ENCODE measurements at regions not wholly inside any gene's neighbourhood (a gene's known extent, or its start where the extent isn't known, plus 50 kb on each side); places are given as distances from the start of the nearest gene placed in this dataset.

DNA sequence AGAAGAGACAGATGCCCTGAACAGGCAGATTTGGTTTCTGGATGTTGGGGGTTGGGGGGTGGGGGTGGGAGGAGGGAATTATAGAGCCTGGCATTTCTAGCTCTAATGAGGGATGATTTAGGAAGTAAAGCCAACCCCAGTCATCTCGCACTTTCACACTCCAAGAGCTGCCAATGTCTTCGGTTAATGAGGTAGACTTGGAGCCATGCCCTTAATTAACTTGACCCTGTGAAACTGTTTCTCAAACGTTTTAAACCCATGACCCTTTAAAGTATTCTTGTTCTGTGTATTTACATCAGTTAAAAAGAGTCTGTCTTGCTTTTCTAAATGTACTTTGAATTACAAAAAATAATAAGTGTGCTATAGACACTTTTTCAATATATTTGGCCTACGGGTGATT lies 466.9 kb downstream of the FAT4 start:
- TF ChIP-seq, protein P1, sequence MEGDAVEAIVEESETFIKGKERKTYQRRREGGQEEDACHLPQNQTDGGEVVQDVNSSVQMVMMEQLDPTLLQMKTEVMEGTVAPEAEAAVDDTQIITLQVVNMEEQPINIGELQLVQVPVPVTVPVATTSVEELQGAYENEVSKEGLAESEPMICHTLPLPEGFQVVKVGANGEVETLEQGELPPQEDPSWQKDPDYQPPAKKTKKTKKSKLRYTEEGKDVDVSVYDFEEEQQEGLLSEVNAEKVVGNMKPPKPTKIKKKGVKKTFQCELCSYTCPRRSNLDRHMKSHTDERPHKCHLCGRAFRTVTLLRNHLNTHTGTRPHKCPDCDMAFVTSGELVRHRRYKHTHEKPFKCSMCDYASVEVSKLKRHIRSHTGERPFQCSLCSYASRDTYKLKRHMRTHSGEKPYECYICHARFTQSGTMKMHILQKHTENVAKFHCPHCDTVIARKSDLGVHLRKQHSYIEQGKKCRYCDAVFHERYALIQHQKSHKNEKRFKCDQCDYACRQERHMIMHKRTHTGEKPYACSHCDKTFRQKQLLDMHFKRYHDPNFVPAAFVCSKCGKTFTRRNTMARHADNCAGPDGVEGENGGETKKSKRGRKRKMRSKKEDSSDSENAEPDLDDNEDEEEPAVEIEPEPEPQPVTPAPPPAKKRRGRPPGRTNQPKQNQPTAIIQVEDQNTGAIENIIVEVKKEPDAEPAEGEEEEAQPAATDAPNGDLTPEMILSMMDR (IDR thresholded peaks at IDR 0.05), result no peak
- TF ChIP-seq EZH2 (IDR thresholded peaks at IDR 0.05; ENCODE audit: borderline replicate concordance, insufficient read depth, low read depth, low read length, poor library complexity, severe bottlenecking), result no peak

Measured in B cell (primary cell).